Stimulated activated CD8-positive, alpha-beta memory T cell treated with anti-CD3 and anti-CD28 coated beads, Interleukin-12 subunit alpha, Interleukin-12 subunit beta, amount 100 ng/mL, for 24 hours (primary cell): ENCODE measurements at regions not wholly inside any gene's neighbourhood (a gene's known extent, or its start where the extent isn't known, plus 50 kb on each side); places are given as distances from the start of the nearest gene placed in this dataset.
"Not testable (repeated sequence)": the region's sequence is repeated elsewhere in the genome, so short reads cannot be mapped to it uniquely, and the experiment has no call there.

Experiments
- DNase-seq: peaks from one replicate; pipeline ENCODE4 v3.0.0-alpha.2; 2020; ENCODE audit errors: extremely low read depth

DNA sequence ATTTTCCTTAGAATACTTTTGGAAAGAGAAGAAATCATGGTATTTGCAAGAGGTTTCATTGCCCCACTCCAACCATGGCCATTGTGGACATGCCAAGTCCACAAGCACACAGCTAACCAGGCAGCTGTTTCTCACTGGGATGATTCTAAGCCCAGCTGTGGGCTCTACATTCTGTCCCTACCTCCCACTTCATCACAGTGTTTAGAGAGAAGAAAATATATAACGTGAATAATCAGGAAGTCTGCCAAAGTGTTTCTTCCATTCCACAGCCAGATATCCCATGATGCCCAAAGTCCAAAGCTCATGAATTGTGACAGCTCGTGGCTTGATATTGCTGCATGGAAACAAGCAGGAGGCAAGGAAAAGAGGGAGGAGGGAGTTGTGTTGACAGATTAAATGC is 433.7 kb upstream of the GYPC start:
- DNase-seq, result no peak

- no peak for DNase-seq
Observed at GRCh38 chr2:126224776-126225175, 431.2 kb upstream of the GYPC start.

DNA sequence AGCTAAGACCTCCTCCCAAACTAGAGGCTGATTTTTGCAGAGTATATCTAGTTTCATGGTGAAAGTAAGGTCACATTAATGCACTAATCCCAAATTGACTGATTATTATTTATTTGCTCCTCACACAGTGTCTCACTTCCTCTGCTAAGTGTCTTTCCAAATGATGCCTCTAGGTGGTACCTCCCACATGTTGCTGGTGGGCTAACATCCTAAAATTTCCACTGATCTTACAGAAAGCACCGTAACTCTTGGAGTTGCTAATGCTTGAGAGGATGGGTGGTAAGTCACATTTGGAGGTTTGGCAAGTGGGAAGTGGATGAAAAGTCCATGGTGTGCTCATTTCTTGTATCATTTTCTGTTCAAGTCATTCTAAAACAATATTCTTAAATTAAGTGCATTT is 428.7 kb upstream of the GYPC start:
- DNase-seq, result no peak

DNA sequence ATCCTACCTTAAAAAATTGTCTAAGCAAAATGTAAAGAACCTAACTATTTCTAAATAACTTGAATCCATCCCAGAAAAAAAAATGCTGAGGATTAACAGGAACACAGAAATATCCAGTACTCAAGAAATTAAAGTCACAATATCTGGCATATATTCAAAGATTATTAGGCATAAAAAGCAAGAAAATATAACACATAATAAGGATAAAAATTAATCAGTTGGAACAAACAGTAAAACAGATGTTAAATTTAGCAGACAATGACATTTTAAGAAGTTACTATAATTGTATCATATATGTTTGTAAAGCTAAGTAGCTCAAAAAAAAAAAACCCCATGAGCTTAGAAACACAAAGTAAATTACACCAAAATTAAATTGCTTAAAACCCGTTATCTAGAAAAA is 427.4 kb upstream of the GYPC start:
- DNase-seq, result no peak

DNA sequence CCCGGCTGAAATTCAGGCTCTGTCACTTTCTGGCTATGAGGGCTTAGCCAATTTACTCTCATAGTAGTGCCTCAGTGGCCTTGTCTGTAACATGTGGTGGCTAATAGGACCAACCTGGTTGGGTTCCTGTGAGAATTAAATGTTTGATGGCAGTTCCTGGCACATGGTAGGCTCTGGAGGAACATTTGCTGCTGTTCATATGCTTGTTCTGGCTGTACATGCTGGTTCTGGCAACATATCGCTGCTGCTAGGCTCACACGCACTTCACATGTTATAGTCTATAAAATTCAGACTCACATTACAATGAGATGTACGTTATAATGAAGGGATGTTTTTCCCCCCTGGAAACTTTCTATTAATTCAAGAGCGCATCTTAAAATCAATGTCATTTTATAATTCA is 417.7 kb upstream of the GYPC start:
- DNase-seq, result no peak

- no peak for DNase-seq
Observed at GRCh38 chr2:126239320-126239955, 416.5 kb upstream of the GYPC start.

DNA sequence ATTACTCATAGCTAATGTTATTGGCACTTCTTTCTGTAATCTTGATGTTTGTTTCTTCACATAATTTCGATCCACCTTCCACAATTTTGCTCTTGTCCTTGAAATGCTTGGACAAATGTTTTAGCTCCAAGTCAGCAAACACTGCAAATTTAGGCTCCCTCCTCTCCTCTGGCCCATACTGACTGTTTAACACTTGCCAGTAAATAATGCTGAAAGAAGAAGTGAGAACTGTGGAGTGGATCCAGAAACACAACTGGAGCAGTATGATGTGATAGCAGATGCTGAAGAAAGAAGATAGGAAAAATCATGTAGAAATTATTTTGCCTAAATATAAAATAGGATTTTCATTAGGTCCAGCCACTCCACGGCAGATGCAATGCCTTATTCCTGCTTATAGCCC is 415.0 kb upstream of the GYPC start:
- no peak for DNase-seq

DNA sequence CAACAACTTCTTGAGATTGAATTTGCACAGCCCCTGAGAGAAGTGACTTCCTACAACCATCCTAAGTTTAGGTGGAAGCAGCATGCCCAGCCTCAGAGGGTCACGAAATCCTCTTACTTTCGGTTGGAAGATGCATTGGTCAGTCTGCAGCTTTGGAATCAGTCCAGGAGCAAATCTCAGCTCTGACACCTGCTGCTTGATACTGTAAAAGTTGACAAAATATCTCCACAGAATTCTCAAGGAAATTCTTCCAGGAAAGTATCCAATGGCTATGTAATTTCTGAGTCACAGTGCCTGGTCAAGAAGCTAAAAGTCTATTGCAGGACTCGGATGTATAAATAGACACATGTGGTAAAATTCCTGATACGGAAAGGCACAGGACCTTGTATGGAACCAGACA is 414.5 kb upstream of the GYPC start:
- DNase-seq, result no peak

GRCh38 chr2:126244937-126245336 is 411.0 kb upstream of the GYPC start:
- DNase-seq, result no peak

GRCh38 chr2:126253669-126254068 is 402.3 kb upstream of the GYPC start:
- no peak for DNase-seq

- DNase-seq, result no peak
Observed at GRCh38 chr2:126264625-126265024, 391.3 kb upstream of the GYPC start.

DNA sequence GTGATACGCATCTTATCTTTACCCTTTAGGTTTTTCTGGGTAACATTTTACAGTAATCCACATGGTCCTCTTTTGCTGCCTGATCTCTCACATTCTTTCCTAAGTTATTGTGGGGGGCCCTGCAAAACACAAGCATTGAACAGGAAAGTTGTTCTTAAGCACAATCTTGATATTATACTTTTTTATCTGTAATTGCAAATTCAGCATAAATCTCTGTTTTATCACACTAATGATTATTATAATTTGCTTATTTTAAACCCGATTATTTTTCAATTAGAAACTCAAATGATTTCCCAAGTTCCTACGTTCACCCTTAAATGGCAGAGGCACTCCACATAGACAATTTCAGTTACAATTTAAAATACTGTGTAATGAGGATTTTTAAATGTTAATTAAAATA is 386.0 kb upstream of the GYPC start:
- no peak for DNase-seq

GRCh38 chr2:126270587-126270986 is 385.4 kb upstream of the GYPC start:
- no peak for DNase-seq

DNA sequence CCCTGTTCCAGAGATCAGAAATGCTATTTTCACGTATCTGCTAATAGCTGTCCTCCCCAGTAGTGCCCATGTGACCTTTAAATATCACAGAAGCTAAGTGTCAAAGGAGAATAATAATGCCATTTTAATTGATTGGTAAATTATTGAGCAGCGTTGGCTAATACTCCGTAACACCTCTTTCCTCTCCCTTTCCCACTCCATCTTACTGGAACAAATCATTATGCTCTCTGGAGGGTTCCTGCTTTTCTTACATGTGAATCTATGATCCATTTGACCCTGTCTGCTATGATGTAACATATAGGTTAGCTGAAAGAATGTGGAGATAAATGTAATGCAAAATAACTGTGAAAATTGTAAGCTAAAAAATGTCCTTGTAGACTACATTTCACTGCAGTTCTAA is 383.6 kb upstream of the GYPC start:
- no peak for DNase-seq

- DNase-seq, result no peak
Observed at GRCh38 chr2:126275098-126275497, 380.9 kb upstream of the GYPC start.

DNA sequence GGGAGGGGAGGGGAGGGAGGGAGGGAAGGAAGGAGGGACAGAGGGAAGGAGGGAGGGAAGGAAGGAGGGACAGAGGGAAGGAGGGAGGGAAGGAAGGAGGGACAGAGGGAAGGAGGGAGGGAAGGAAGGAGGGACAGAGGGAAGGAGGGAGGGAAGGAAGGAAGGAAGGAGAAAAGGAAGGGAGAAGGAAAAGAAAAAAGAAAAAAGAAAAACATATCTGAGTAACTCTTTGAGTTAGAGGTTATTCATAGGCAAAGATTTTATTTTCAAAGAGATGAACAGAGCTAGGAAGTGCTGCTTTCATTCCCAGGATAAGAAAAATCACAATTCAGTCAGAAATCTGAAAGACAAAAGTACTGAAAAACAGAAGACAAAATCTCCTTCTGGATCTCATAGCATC is 379.7 kb upstream of the GYPC start:
- DNase-seq, result not testable (repeated sequence)

DNA sequence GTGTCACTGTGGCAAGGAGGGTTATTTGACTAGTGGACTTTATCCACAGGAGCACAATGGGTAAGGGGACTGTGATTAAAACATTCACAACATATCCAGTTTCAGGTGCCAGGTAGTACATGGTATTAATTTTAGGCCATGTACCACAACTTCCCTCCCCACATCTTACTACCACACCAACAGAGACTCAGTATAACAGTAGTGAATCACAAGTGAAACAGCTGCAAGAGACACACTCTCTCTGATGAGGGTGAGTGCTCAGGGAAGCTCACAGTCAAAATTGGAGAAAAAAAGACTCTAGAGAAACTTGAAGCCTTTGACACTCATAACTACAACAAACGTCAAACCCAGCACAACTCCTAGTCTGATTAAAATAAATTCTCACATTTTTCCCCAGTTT is 367.6 kb upstream of the GYPC start:
- no peak for DNase-seq

GRCh38 chr2:126293962-126294361 is 362.0 kb upstream of the GYPC start:
- DNase-seq, result not testable (repeated sequence)

- DNase-seq, result no peak
Observed at GRCh38 chr2:126299469-126299976, 356.4 kb upstream of the GYPC start.

DNA sequence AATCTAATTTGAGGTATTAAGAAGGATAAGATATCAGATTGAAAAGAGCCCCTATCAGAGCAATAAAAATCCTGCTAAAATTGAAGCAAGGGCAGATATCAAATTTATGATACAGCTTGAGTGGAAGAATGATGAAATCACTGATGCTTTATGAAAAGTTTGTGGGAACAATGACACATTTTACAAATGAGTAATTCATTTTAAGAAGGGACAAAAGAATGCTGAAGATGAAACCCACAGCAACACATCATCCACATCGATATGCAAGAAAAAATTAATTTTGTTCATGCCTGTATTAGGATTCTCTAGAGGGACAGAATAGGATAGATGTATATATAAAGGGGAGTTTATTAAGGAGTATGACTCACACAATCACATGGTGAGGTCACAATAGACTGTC is 355.6 kb upstream of the GYPC start:
- DNase-seq, result no peak

DNA sequence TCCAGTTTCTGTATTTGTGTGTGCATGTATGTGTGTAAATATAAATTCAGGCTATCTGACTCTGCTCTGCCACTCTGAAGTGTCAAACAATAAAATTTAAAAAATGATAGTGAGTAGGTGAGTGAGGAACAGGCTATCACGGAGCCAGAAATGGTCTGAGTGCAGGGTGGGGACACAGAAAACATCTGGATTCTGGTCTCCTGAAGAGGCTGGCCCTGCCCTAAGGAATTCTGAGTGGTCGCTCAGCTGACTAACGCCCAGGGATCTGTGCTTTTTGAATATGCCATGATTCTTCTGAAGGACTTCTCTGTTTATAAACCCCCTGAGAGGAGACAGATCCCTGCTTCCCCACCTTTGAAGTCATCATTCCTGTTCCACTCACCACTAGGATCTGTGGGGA is 353.9 kb upstream of the GYPC start:
- no peak for DNase-seq

DNA sequence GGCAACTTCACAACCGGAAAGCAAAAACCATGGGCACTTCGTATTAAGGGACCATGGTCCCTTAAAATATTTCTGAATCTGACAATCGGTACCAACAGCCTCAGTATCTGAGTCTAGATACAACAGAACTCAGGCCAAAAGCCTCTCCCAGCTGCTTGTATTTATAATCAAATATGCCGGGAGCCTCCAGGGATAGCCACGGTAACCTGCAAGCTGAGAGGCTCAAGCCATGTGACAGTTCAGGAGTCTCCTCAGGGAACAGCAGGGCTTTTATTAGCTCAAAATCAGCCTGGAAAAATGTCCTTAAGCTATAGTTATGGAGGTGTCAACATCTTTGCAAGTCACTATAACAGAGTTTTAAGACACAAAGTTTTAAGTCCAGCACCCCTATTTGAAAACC is 352.8 kb upstream of the GYPC start:
- DNase-seq, result no peak

GRCh38 chr2:126304154-126304553 is 351.8 kb upstream of the GYPC start:
- DNase-seq, result no peak

DNA sequence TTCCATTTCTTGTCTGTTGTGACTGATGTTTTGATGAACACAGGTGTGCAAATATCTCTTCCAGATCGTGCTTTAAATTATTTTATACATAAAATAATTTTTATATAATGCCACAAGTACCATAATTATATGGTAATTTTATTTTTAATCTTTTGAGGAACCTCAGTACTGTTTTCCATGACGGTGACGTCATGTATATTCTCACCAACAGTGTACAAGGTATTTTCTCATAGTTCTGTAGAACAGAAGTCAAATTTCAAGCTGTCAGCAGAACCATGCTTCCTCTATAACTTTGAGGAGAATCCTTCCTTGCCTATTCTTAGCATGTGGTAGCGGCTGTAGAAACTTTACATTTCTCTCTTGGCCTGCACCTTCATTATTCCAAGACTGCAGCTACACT is 349.4 kb upstream of the GYPC start:
- DNase-seq, result no peak
